Fibroblast of skin of left quadriceps (primary cell): ENCODE measurements at regions not wholly inside any gene's neighbourhood (a gene's known extent, or its start where the extent isn't known, plus 50 kb on each side); places are given as distances from the start of the nearest gene placed in this dataset.
"Not testable (repeated sequence)": the region's sequence is repeated elsewhere in the genome, so short reads cannot be mapped to it uniquely, and the experiment has no call there.

ENCODE experiments used
- DNase-seq, 2 experiments: peaks; one replicate each; pipeline ENCODE4 v3.0.0-alpha.2; 2013; ENCODE audit warnings: low read depth in 2 of 2

GRCh38 chr6:150496629-150497028, 103.1 kb upstream of the PLEKHG1 start:
- no peak for DNase-seq

- no peak for DNase-seq
These were observed 99.8 kb upstream of the PLEKHG1 start for GRCh38 chr6:150499882-150500312.

- not testable (repeated sequence) for DNase-seq
These were observed 99.1 kb upstream of the PLEKHG1 start for GRCh38 chr6:150500568-150500967.

- no peak for DNase-seq
These were observed 96.6 kb upstream of the PLEKHG1 start for GRCh38 chr6:150503041-150503440.

GRCh38 chr6:150503586-150504339, 95.9 kb upstream of the PLEKHG1 start:
- no peak for DNase-seq

GRCh38 chr6:150507361-150507760, 92.3 kb upstream of the PLEKHG1 start:
- DNase-seq, result not testable (repeated sequence)

- no peak for DNase-seq
These were observed 89.1 kb upstream of the PLEKHG1 start for GRCh38 chr6:150510576-150510975.

- DNase-seq, result no peak
These were observed 88.4 kb upstream of the PLEKHG1 start for GRCh38 chr6:150511313-150511712.

- DNase-seq, result no peak
These were observed 84.8 kb upstream of the PLEKHG1 start for GRCh38 chr6:150514806-150515380.

GRCh38 chr6:150516199-150516598, 83.5 kb upstream of the PLEKHG1 start:
- no peak for DNase-seq

GRCh38 chr6:150517175-150517574, 82.5 kb upstream of the PLEKHG1 start:
- DNase-seq, result no peak

- no peak for DNase-seq
These were observed 78.2 kb upstream of the PLEKHG1 start for GRCh38 chr6:150521482-150521881.

GRCh38 chr6:150523216-150523615, 76.5 kb upstream of the PLEKHG1 start:
- DNase-seq, result not testable (repeated sequence)

- no peak for DNase-seq
These were observed 74.4 kb upstream of the PLEKHG1 start for GRCh38 chr6:150525300-150525699.

GRCh38 chr6:150527100-150527499, 72.6 kb upstream of the PLEKHG1 start:
- no peak for DNase-seq

GRCh38 chr6:150528648-150529285, 70.9 kb upstream of the PLEKHG1 start:
- DNase-seq, result peak; percentile 17 to 22

- no peak for DNase-seq
These were observed 70.0 kb upstream of the PLEKHG1 start for GRCh38 chr6:150529646-150530045.

- DNase-seq, result no peak
These were observed 67.7 kb upstream of the PLEKHG1 start for GRCh38 chr6:150531957-150532356.

- DNase-seq, result no peak
These were observed 65.1 kb upstream of the PLEKHG1 start for GRCh38 chr6:150534553-150534952.

- no peak for DNase-seq
These were observed 64.4 kb upstream of the PLEKHG1 start for GRCh38 chr6:150535151-150535804.

- DNase-seq, result no peak
These were observed 63.9 kb upstream of the PLEKHG1 start for GRCh38 chr6:150535818-150536220.

- no peak for DNase-seq
These were observed 62.9 kb upstream of the PLEKHG1 start for GRCh38 chr6:150536835-150537234.
